Iris pigment epithelial cell (primary cell): ENCODE measurements at regions not wholly inside any gene's neighbourhood (a gene's known extent, or its start where the extent isn't known, plus 50 kb on each side); places are given as distances from the start of the nearest gene placed in this dataset.
A peak's percentile ranks its signal among the peaks of the same experiment; 100 is the strongest.

Experiments
- DNase-seq: peaks from one replicate; pipeline ENCODE4 v3.0.0-alpha.2; 2011; ENCODE audit warnings: low read depth

DNA sequence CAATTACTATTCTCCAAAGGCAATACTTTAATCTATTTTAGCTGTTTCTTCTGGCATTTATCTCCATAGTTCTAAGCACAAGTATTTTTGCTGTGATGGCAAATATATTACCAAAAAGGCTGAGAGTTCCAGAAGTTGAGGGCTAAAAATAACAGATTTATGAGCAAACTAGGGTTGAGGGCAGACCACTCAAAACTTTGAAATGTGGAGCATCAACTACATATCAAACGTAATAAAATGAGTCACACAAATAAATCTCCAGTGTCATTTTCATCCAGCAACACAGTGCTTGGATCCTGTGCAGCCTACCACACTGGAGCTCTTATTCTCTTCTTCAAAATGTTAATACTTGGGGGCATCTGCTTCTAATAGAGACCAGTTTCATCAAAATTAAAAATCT, 163.9 kb downstream of the HS3ST1 start:
- DNase-seq, result no peak

DNA sequence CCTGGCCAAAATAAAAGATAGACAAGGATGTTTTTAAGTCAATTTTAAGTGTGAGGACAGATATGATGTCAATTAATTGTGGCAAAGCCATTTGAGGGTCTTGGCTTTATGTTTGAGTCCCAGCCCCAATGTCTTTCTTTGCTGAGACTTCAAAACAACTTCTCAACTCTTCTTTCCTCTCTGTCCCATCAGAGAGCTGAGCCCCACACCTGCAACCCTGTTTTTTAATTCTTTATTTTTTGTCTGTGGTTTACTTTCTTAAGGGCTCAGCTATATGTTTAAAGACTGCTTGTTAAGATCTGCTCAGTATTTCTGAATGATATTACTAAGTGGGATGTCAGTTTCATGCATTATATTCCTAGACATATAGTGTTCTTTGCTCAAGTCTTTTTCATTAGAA, 164.3 kb downstream of the HS3ST1 start:
- no peak for DNase-seq

DNA sequence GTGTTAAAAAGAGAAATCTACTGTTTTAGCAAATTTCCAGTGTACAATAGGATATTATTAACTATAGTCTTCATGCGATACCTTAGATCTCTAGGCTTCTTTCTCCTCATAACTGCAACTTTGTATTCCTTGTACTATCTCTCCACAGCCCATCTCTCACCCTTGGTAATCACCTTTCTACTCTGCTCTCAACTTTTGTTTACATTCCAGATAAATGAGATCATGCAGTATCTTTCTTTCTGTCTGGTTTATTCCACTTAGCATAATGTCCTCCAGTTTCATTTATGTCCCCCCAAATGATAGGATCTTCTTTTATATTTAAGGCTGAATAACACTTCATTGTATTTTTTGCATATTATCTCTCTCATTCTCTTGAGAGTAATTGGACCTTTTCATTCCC, 165.5 kb downstream of the HS3ST1 start:
- no peak for DNase-seq

DNA sequence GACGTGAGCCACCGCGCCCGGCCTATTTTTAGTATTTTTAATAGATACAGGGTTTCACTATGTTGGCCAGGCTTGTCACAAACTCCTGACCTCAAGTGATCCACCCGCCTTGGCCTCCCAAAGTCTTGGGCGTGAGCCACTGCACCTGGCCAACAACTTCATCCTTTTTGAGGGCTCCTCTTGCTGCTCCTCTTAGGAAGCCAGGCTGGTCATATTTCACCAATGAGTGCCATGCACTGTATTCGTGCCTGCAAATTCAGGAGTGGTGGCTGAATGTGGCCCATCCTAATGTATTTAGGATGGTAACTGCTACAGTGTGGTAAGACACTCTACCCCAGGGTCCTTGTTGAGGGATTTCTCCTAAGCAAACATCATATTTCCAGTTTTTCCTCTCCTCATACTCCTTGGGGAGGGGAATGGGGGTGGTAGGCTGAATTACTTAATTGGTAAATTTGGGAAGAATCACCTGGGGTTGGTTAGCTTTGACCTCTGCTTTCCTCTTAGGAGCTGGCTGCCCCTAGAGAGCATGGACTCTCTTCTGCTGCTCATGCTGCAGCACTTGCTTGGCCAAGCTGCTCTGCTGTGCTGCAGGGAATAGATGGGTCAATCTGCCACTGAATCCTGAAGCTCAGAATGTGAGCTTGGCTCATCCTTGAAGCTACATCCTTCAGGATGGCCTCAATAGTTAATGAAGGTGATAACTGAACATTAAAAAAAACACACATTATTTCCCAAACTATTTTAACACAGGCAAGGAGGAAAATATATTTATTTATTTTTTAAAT, 167.4 kb downstream of the HS3ST1 start:
- DNase-seq, result no peak

DNA sequence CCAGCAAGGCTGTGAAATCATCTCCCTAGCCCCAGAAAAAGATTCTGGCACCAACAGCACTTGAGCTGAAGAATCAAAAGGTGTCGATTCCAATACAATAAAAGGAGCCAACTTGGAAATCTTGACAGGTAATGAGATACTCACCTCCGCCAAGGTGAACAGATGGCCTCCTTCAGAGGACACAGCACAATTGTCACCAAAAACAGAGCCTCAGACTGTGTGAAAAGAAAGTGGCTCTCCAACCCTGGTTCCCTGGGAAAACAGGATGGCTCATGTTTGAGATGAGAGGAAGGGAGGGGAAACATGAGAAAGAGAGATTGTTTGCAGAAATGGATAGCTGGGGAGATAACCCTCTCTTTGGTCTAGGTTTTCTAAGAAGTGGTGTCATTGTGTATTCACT, 168.9 kb downstream of the HS3ST1 start:
- DNase-seq, result no peak

DNA sequence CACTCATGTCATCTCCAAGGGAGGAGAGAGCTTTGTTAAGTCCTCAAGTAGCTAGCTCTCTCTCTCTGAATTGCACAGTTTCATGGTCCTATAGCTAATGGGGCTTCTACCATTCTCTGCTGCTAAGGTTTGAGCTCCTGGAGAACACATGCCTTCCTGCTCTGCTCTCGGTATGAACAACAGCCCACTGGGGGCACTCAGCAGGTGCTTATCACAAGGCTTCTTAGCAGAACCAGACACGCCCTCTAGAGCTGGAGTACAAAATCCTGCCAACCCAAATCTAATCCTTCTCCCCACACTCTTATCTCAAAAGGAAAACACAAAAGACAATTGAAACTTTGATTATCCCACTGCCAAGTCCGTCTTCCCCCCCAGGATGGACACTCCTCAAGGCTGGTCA, 176.5 kb downstream of the HS3ST1 start:
- no peak for DNase-seq

DNA sequence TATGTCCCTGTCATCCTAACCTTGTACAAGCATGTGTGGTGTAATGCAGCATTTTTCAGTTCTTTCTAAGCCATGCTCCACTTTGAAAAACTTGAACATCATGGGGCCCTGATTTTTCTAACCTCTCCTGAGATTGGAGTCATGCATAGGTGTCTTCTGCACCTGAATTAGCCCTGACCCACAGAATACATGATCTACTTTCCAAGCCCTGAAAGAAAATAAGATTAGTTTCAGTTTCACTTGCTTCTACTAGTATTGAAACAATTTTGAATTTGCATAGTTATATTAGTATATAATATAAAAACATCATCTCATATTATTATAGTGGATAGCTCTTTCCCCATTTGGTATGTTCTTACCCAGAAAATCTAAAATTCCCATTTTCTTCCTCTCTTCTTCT, 178.2 kb downstream of the HS3ST1 start:
- DNase-seq, result no peak

DNA sequence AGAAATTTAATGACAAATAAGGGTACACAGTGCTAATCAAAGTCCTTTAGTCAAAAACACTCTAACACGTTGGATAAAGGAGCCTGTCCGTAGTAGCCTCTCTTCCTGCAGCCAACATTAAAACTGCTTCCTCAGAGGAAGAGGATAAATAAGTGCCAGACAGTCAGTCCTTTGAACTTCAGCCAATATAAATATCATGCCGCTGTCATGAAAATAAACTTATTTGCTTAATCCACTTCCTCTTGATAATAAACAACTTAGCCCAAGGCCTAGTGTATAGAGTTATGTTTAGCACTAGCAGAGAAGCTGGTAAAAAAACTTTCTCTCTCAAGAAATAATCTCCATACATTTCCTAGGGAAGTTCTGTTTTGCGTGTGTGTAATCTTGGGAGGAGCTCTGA, 196.7 kb downstream of the HS3ST1 start:
- DNase-seq, result no peak

DNA sequence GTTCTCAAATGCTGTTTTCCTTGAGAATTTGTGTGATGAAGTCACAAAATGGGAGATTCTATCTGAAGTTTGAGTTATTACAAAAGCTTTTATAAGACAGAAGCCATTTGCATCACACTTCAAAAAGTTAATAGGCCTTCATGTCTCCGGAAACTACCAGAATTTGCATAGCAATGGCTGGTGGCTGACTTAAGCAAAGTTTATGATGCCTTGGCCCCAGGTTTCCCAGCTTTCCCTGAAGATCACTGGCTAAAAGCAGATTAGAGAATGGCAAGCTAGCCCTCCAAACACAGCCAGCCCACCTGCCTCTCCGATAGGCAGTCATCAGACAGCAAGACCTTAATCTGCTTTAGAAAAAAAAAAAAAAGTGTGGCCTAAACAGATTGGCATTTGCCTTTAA, 197.8 kb downstream of the HS3ST1 start:
- no peak for DNase-seq

DNA sequence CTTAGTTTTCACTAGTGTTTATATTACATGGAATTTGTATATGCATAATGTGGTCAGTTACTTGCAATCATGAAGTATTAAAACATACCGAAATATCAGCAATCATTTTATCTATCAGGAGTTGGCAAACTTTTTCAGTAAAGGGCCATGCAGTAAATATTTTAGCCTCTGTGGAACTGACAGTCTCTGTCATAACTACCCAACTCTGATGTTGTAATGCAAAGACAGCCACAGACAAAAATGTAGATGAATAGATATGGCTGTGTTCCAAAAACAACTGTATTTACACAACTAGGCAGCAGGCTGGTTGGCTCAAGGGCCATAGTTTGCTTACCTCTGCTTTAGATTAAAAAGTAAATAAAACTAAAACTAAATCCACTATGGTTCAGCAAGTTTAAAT, 200.2 kb downstream of the HS3ST1 start:
- DNase-seq, result no peak

DNA sequence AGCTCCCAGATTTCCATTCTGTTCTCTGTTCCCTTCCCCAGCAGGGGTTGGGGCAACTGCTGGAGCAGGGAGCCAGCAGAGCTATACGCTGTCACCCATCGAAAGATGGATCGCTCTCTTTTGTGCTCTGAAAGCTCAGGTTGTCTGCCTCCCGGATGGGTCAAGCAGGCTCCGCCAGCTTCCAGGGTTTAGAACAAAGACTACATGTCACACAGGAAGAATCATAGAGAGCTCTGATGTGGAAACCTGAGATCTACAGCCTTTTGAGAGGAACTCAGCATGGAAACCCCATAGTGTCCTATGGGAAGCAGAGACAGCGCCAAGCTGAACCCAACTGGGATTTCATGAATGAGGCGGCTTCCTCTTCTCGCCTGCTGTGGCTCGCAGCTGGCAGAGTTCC, 205.4 kb downstream of the HS3ST1 start:
- DNase-seq, result no peak

DNA sequence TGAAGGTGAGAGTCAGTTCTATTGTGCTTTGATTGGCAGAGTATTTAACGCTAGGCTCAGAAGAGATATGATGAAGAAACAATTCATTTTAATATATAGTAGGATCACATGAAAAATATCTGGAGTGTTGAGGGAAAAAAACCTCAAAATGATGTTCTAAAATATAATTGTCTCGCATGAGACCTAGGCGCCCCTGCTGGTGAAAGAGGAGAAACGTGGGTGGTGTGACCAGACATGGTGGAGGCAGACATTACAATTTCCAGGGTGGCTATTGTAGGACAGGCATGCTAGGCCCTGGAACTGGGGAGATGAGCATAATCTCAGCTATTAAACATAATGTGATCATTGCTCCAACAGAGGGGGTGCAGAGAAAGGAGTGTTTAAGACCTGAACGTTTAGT, 210.0 kb downstream of the HS3ST1 start:
- DNase-seq, result peak; percentile 5

DNA sequence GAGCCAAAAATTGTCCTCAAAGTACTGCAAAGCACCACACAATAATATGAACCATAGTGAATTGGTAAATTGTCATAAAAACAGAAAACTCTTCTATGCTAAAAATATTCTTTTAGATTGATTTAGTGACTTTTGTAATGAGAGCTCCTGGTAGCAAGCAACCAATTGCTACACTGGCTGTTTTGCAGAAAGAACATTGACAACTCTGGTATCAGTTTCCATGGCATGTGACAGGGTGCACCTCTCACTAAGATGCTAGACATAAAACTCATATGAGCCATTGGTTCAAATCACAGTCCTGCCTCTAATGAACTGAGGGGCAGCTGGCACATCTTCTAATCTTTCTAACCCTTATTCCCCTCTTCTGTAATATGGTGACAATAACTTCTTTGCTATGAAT, 212.2 kb downstream of the HS3ST1 start:
- DNase-seq, result no peak

DNA sequence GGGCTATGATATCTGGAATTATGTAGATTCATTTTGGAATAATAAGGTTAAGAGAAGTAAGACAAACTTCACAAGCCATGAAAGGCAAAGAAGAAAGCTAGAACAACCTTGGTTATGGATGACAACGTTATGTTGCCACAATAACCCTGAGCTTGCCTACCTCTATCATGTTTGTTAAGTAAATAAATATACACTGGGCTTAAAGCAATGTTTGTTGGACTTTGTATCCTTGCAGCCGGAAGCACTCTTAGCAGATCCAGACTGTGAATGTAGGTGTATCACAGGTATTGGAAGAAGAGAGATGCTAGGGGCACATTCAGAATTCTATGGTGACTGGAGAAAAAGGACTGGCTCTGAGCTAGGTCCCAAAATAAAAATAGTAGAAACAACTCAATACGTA, 214.4 kb downstream of the HS3ST1 start:
- no peak for DNase-seq

DNA sequence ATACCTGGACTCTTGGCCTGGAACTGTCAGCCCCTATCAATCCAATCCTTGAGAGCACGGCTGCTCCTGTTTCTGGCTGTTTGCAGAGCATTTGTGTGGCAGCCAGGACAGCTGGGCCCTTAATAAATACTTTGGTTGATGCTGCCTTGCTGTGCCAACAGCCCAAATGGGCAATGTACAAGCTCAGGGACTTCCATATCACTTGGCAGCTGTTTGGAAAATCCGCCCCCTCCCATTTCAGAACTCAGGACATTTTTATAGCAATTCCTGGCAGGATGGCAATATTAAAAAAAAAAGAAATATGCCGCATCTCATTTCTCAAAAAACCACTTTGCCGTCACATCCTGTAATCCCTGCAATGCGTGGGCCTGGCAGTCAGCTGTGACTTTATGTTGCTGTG, 218.9 kb downstream of the HS3ST1 start:
- DNase-seq, result no peak

DNA sequence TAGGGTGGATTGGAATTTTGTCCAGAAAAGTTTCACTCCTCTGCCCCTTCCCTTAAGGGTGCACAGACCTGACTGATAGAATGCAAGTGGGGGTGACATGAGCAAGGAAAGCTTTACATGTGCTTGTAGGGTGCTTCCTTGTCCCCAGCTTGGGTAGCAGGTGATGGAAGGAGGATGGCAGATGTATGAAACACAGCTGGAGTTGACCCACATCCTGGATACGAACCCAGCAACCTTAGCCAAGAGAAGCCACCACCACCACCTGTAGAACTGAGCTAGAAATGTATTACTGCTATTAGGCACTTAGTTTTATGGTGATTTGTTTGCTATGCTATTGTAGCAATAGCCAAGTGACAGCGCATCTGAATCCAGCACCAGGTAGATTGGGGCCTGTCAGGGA, 227.4 kb downstream of the HS3ST1 start:
- DNase-seq, result no peak

DNA sequence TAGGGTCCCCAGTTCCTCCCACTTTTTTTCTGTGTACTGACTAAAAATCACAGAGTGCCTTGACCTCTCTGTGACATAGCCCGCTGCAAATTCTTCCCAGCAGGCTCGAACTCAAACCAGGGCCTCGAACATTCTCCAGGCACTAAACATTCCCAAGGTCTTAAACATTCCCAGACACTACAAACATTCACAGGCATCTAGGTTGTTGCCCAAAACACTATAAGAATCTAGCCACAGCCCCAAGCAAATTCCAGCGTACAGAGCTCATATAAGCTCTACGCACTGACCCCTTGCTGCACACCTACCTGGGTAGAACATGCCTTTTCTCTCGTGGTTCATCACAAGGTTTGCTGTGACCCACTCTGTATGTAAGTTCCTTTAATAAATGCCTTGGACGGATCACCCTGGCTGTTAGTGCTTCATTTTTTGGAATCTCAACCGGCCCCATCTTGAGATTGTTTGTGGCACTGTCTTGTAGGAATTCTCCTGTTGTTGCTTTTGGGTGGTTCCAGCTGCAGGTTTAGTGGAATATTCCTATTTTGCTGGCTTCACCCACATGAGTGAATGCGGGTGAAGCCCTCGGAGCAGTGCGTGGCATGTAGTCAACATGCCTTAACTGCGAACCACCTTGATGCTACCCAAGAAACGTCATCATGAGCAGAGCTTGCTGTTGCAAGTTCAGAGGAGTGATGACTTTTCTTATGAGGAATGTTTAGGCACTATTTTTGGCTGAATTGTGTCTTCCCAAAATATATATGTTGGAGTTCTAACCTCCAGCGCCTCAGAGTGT, 230.0 kb downstream of the HS3ST1 start:
- DNase-seq, result no peak

DNA sequence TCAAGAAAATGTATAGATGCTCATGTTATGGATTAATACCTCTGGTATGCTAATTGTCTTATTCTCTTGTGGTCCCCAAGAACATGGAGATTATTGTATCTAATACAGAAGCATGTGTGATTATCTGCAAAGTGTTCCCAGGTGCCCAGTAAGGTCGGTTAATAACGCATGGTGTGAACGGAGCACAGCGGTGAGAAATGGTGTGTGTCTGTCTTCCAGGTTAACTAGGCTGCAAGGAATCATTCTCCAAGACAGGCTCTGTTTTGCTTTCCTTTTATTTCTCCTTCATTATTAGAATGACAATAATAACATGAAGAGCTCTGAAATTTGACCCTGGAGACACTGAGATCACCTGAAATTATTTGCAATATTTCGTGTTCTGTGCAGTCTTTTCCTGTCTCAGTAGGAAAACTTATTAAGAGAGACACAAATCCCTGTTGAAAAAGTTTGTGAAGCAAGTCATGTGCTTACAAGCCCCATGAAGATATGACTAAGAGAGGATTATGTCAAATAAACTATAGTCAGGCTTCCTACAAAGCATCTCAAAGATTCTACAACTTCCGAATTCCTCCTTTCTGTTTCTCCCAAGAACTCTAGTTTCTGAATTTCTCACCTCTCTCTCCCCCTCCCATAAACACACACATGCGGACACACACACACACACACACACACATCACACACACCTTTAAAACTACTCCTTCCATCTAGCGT, 230.9 kb downstream of the HS3ST1 start:
- no peak for DNase-seq

DNA sequence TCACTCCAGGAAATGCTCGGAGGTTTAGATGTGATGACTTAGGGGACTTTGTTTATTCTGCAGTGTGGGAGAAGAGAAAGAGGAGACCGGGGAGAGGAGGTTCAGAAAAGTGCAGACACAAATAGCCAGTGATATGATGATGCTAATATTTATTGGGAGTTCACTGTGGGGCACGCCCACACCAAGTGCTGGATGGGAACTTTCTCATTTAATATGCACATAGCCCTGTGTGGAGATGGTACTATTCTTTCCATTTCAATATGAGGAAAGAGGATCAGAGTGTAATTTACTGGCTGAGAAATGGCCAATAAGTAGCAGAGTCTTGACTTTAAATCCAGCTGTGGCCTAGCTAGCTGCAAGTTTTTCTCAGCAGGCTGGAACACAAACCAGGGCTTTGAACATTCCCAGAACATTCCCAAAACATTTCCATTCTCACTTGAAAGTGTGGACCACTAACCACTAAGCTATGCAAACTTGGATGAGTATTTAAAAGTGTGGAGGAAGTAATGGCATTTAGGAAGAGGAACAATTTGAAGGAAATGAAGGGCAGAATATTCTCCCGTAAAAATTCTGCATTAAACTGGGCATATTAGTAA, 231.7 kb downstream of the HS3ST1 start:
- DNase-seq, result no peak

DNA sequence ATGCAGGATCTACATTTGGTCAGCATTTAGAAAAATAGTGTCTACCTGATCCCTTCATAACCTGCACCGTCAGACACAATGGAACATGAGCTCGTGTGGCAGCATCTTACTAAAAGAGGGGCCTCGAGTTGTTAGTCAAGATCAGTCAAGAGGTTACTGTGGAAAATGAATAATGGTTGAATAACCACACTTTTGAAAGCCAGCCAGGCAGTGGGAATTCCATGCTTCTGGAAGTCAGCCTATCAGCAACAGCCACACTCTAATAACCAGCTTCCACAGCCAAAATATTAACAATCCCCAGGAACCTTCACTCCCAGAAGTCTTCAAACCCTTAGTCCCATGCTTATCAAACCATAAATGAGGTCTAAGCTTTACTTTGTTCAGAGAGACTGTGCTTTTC, 234.3 kb downstream of the HS3ST1 start:
- no peak for DNase-seq

DNA sequence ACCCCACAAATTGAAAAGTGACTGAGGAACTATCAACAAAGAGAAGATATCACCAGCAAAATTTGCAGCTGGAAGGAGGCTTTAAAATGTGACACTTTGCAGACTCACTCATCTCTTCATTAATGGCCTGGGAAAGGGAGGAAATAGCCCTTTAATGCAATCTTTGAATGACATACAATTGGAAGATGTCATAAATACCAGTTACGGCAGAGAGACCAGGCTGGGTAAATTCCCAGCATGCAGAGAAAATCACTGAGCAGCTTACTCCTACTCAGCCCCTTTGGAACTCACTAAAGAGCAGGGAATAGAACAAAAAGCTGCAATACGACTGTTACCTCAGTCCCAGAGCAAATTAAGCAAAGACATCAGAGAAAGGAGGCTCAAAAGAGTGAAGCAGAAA, 238.9 kb downstream of the HS3ST1 start:
- no peak for DNase-seq

DNA sequence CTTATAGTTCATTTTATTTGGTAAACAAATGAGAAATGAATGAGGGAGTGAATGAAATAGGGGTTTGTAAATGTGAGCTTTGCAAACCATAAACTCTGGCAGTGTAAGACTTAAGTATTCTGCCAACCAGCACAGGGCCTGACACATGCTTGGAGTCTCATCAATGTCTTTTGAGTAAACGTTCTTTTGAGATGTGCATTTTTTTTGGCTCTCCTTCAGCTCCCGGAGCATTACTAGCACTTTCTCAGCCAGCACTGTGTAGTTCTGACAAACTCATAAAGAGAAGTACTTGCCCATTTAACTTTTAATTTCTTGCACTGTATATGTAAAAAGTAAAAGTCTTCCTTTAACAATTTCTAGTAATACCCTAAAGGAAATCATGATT, 245.3 kb downstream of the HS3ST1 start:
- no peak for DNase-seq
